SU-DHL-6 (cell line): ENCODE measurements at regions not wholly inside any gene's neighbourhood (a gene's known extent, or its start where the extent isn't known, plus 50 kb on each side); places are given as distances from the start of the nearest gene placed in this dataset.

Experiments
- CTCF ChIP-seq: fragments of 200-600 bp; sonication (generic); IDR thresholded peaks from one replicate; pipeline ENCODE4 v1.5.1; 2017; ENCODE audit warnings: antibody characterized with exemption, mild to moderate bottlenecking, low read length, moderate library complexity; ENCODE audit not compliant: insufficient read depth, poor library complexity, severe bottlenecking
- EZH2phosphoT487 ChIP-seq: fragments of 200-600 bp; sonication (generic), shearing (Covaris generic); conservative IDR thresholded peaks from 2 replicates; pipeline ENCODE4 v1.6.1; 2018; ENCODE audit warnings: mild to moderate bottlenecking, antibody characterized with exemption, low read length, moderate library complexity, mixed read lengths

- TF ChIP-seq CTCF = no peak
- no peak for TF ChIP-seq EZH2phosphoT487
Observed at GRCh38 chr4:123632693-123633030, 236.1 kb downstream of the SPRY1 start.
